ENCODE measurements at regions not wholly inside any gene's neighbourhood (a gene's known extent, or its start where the extent isn't known, plus 50 kb on each side); places are given as distances from the start of the nearest gene placed in this dataset.

GRCh38 chr6:68506911-68507310, 128.2 kb upstream of the ADGRB3 start:
- Histone ChIP-seq H3K27ac (ENCODE audit: low read depth, low read length) (no peak overlapping the region), H3K23ac (ENCODE audit: insufficient read length) (no peak overlapping the region), H4K8ac (ENCODE audit: extremely low read depth, insufficient read depth, low read length) (no peak overlapping the region), H2AFZ (ENCODE audit: low read length) (no peak overlapping the region), H4K91ac (replicated peaks; ENCODE audit: insufficient read length, low read length) (no peak overlapping the region), H2BK5ac (ENCODE audit: low read depth, low read length) (no peak overlapping the region), H3K9me3 (ENCODE audit: insufficient read depth in 2 of 2, low read depth in 1 of 2, low read length in 1 of 2) (no peaks in the 10 kb centered on the region), H2BK12ac (ENCODE audit: low read depth, low read length) (no peak overlapping the region), H4K20me1 (replicated peaks in 1 of 2; ENCODE audit: control insufficient read depth in 1 of 2, insufficient read depth in 2 of 2, low read length in 2 of 2) (no peaks in the 10 kb centered on the region), H3K4ac (replicated peaks; ENCODE audit: insufficient read length, low read depth, low read length) (no peak overlapping the region), H3K79me2 (ENCODE audit: control insufficient read depth in 1 of 2, insufficient read depth in 2 of 2, low read length in 2 of 2) (no peaks in the 10 kb centered on the region), H3K27me3 (replicated peaks in 1 of 4; ENCODE audit: control insufficient read depth in 3 of 4, extremely low read depth in 1 of 4, insufficient read depth in 3 of 4, low read length in 3 of 4) (no peaks in the 10 kb centered on the region), H3K4me3 (ENCODE audit: extremely low read depth in 1 of 4, insufficient read depth in 2 of 4, low read depth in 3 of 4, low read length in 4 of 4) (no peak overlapping the region), H2AK5ac (ENCODE audit: low read depth, low read length) (no peak overlapping the region), H3K4me1 (replicated peaks in 1 of 4; ENCODE audit: control insufficient read depth in 3 of 4, insufficient read depth in 4 of 4, low read length in 3 of 4) (no peaks in the 10 kb centered on the region), H2BK15ac (ENCODE audit: low read length) (no peak overlapping the region), H3K36me3 (ENCODE audit: control insufficient read depth in 2 of 4, insufficient read depth in 4 of 4, low read length in 3 of 4) (no peaks in the 10 kb centered on the region), H4K5ac (ENCODE audit: insufficient read length, low read depth, low read length) (no peak overlapping the region), H2BK20ac (ENCODE audit: low read length) (no peak overlapping the region), H3K14ac (ENCODE audit: insufficient read length) (no peak overlapping the region), H3K18ac (ENCODE audit: extremely low read depth, low read length) (no peak overlapping the region), H3K9ac (replicated peaks in 1 of 4; ENCODE audit: extremely low read depth in 1 of 4, low read depth in 3 of 4, low read length in 3 of 4) (no peak overlapping the region), H3K79me1 (ENCODE audit: low read depth, low read length) (no peaks in the 10 kb centered on the region), H3K4me2 (ENCODE audit: insufficient read depth in 1 of 2, low read depth in 2 of 2, low read length in 2 of 2) (no peak overlapping the region), H2BK120ac (replicated peaks; ENCODE audit: low read depth, low read length) (no peak overlapping the region), H3K23me2 (ENCODE audit: low read depth, low read length) (no peaks in the 10 kb centered on the region; the same call in 1 of the 2 replicates), H3K56ac (replicated peaks; ENCODE audit: insufficient read length, low read depth, low read length) (no peak overlapping the region)
- ChIA-PET POLR2A (ENCODE audit: partially characterized antibody) (no interaction called here), CTCF (ENCODE audit: partially characterized antibody) (no interaction called here)
- WGBS, 2 experiments (ENCODE audit: extremely low coverage in 1 of 2, insufficient coverage in 1 of 2, insufficient read length in 1 of 2, insufficient replicate concordance in 2 of 2, low coverage in 1 of 2, low lambda C conversion rate in 2 of 2, missing lambda C conversion rate in 1 of 2), result 87% methylated on average over 6 of the region's 6 CpGs; no CpG with 5 or more reads in 1 of the 2 experiments
- no peak for DNase-seq (ENCODE audit: low read depth in 1 of 2, low spot score in 2 of 2)
- no peak for FAIRE-seq
- TF ChIP-seq SAP30 (IDR thresholded peaks at IDR 0.05; ENCODE audit: insufficient read depth, insufficient replicate concordance, low read length) (no peak), CBX5 (IDR thresholded peaks at IDR 0.05; ENCODE audit: low read depth, low read length) (no peak), TCF12 (IDR thresholded peaks at IDR 0.05; ENCODE audit: low read depth, low read length) (no peak), YY1 (IDR thresholded peaks at IDR 0.05; ENCODE audit: low read depth, low read length) (no peak), GTF2F1 (IDR thresholded peaks at IDR 0.05; ENCODE audit: borderline replicate concordance, low read depth, low read length) (no peak), TAF7 (optimal IDR thresholded peaks at IDR 0.05; ENCODE audit: borderline replicate concordance, low read depth, low read length) (no peak), BACH1 (IDR thresholded peaks at IDR 0.05; ENCODE audit: low read length) (no peak), NRF1 (IDR thresholded peaks at IDR 0.05; ENCODE audit: low read depth, low read length) (no peak), CREB1 (IDR thresholded peaks at IDR 0.05) (no peak), BCL11A (IDR thresholded peaks at IDR 0.05; ENCODE audit: low read depth in 2 of 2, low read length in 2 of 2) (no peak), TBP (IDR thresholded peaks at IDR 0.05; ENCODE audit: low read depth, low read length) (no peak), SP2 (IDR thresholded peaks at IDR 0.05; ENCODE audit: low read length) (no peak), ATF2 (IDR thresholded peaks at IDR 0.05; ENCODE audit: low read length) (no peak), KDM1A (IDR thresholded peaks at IDR 0.05; ENCODE audit: borderline replicate concordance, low read length) (no peak), RFX5 (IDR thresholded peaks at IDR 0.05; ENCODE audit: borderline replicate concordance, low read depth, low read length) (no peak)

Data from H1 (cell line).